Lower lobe of right lung (tissue), 2 donors: ENCODE measurements at regions not wholly inside any gene's neighbourhood (a gene's known extent, or its start where the extent isn't known, plus 50 kb on each side); places are given as distances from the start of the nearest gene placed in this dataset.

Source experiments
- ATAC-seq, 2 donors: fragments of 200-7000 bp; cut with Tn5 transposase; one replicate each; pipeline ENCODE4 v1.9.1; 2020 to 2022; ENCODE audit warnings: mild to moderate bottlenecking in 2 of 2, moderate library complexity in 2 of 2
- DNase-seq: peaks from one replicate; pipeline ENCODE4 v3.0.0-alpha.2; 2020
- H3K27ac ChIP-seq: fragments of 200-600 bp; one replicate; pipeline ENCODE4 v1.8.0; 2022
- H3K27me3 ChIP-seq: fragments of 200-600 bp; one replicate; pipeline ENCODE4 v1.8.0; 2022; ENCODE audit warnings: low read depth
- H3K36me3 ChIP-seq: fragments of 200-600 bp; one replicate; pipeline ENCODE4 v1.8.0; 2022; ENCODE audit warnings: mild to moderate bottlenecking
- H3K4me1 ChIP-seq: fragments of 200-600 bp; one replicate; pipeline ENCODE4 v1.8.0; 2022
- H3K4me3 ChIP-seq: fragments of 200-600 bp; one replicate; pipeline ENCODE4 v1.8.0; 2022; ENCODE audit warnings: mild to moderate bottlenecking
- H3K9me3 ChIP-seq: fragments of 200-600 bp; one replicate; pipeline ENCODE4 v1.8.0; 2022
- intact Hi-C: fragments of 100-400 bp; cut with DNase I; formaldehyde crosslinking; loops from one replicate; pipeline ENCODE4 v1.11.0; 2022
- TF ChIP-seq, protein P1 (sequence below): fragments of 200-600 bp; IDR thresholded peaks from one replicate; pipeline ENCODE4 v1.8.0; 2022; ENCODE audit warnings: antibody characterized with exemption, mild to moderate bottlenecking
- donor health status: DM: no; HTN: yes; CAD: no; lungs with severe emphysema.

DNA sequence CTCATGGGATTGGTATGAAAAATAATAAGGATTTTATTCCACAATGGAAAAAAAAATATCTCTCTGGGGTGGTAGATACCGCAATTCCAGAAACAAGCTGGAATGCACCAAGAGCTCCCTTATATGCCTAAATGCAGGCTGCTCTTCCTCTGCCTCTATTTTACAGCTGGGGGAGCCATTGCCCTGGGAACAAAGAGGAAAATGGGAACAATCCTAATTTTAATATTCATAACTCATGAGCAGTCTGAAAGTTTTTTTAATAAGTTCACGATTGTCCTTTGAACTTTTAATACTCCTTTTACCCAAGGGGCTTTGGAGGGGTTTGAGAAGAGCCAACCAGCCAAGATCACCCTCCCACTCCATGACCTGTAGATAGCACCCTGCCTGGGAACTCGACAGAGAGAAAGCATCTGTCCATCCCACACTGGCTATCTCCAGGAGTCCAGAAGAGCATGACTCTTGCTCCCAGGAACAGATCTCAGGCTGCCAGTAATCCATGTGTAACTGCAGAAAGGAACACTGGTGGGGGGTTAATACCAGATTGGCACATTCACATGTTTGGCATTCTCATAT lies 74.7 kb downstream of the CD83 start:
- intact Hi-C loops, result no loop called here
- ATAC-seq, result no peak
- no peaks in the 10 kb centered on the region for H3K27me3 ChIP-seq
- no peaks in the 10 kb centered on the region for H3K9me3 ChIP-seq
- no peaks in the 10 kb centered on the region for H3K36me3 ChIP-seq
- DNase-seq, result no peak
- no peaks in the 10 kb centered on the region for H3K4me1 ChIP-seq
- no peak overlapping the region for H3K4me3 ChIP-seq
- TF ChIP-seq, protein P1, sequence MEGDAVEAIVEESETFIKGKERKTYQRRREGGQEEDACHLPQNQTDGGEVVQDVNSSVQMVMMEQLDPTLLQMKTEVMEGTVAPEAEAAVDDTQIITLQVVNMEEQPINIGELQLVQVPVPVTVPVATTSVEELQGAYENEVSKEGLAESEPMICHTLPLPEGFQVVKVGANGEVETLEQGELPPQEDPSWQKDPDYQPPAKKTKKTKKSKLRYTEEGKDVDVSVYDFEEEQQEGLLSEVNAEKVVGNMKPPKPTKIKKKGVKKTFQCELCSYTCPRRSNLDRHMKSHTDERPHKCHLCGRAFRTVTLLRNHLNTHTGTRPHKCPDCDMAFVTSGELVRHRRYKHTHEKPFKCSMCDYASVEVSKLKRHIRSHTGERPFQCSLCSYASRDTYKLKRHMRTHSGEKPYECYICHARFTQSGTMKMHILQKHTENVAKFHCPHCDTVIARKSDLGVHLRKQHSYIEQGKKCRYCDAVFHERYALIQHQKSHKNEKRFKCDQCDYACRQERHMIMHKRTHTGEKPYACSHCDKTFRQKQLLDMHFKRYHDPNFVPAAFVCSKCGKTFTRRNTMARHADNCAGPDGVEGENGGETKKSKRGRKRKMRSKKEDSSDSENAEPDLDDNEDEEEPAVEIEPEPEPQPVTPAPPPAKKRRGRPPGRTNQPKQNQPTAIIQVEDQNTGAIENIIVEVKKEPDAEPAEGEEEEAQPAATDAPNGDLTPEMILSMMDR, result no peak
- no peak overlapping the region for H3K27ac ChIP-seq

DNA sequence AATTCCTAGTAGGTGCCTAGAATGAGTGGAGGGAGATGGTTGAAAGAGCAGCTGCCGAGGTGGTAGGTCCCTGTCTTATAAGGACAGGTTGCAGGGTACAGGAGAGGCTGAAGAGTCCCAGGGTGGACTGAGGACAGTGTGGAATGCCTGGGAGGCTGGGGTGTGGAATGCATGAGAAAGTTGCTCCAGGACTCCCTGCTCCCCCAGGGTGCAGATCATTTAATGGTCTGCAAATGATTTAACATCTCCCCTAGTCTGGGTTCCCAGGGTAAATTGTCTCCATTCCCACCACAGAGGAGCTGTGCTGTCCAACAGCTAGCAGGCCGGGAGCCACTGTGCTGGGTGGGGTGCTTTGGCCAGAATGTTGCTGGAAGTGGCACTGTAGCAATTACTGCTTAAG lies 76.0 kb downstream of the CD83 start:
- no peak for DNase-seq
- Histone ChIP-seq H3K27ac (no peak overlapping the region), H3K9me3 (no peaks in the 10 kb centered on the region), H3K4me3 (no peak overlapping the region), H3K4me1 (no peaks in the 10 kb centered on the region), H3K27me3 (no peaks in the 10 kb centered on the region), H3K36me3 (no peaks in the 10 kb centered on the region)
- intact Hi-C loops, result no loop called here
- TF ChIP-seq, protein P1, result no peak
- ATAC-seq, result no peak

DNA sequence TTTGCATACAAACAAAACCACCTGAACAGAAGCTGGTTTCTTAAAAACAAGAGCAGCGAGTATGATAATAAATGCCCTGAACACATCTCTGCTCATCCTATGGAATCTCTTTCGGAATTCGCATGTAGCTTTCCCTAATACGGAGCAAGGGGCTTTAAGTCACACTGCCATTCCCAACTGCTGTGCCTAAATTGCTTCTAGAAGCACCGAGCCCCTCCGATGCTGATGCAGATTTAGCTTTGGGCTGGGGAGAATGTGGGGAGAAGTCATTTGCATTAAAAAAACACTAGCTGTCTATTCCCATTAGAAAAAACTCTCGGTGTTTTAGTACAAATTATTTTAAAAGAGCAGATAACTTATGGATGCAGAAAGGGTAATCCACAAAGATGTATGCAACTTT lies 76.9 kb downstream of the CD83 start:
- TF ChIP-seq, protein P1, result no peak
- ATAC-seq, result no peak
- Histone ChIP-seq H3K27me3 (no peaks in the 10 kb centered on the region), H3K27ac (no peak overlapping the region), H3K4me3 (no peak overlapping the region), H3K36me3 (no peaks in the 10 kb centered on the region), H3K9me3 (no peaks in the 10 kb centered on the region), H3K4me1 (no peaks in the 10 kb centered on the region)
- no peak for DNase-seq
- intact Hi-C loops, result no loop called here

DNA sequence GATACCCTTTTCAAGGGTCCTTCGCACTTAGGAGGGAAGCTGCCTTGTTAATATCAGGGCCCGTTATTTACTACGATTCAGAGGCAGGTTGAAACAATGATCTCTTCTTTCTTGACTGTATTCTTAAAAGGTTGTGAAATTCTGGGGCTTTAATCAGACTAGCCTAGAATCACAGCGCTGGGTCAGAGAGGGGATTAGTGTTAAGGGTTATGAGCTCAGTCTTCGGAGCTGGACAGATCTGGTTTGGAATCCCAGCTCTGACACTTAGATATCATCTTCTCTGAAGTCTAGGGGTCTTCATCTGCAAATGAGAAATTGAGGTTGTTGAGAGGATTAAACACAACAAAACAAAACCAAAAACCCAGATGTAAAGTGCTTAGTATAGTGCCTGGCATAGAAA lies 77.4 kb downstream of the CD83 start:
- no peaks in the 10 kb centered on the region for H3K36me3 ChIP-seq
- no peaks in the 10 kb centered on the region for H3K9me3 ChIP-seq
- no peaks in the 10 kb centered on the region for H3K4me1 ChIP-seq
- TF ChIP-seq, protein P1, result no peak
- intact Hi-C loops, result no loop called here
- DNase-seq (no peak), ATAC-seq (no peak)
- H3K27ac ChIP-seq, result no peak overlapping the region
- no peaks in the 10 kb centered on the region for H3K27me3 ChIP-seq
- no peak overlapping the region for H3K4me3 ChIP-seq

DNA sequence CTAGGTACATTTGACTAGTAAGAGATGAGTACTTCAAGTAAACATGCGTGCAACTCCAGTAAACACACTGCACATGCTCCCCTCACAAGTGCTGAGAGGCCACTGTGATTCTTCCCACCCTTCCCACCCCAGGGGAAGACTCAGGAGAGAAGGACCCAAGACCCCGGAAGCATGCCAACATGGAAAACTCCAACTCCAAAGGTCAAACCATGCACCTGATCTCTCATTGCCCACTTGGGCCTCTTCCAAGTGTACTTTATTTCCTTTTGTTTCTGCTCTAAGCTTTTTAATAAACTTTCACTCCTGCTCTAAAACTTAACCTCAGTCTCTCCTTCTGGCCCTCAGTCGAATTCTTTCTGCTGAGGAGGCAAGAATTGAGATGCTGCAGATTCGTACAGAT lies 78.5 kb downstream of the CD83 start:
- intact Hi-C loops, result no loop called here
- H3K4me3 ChIP-seq, result no peak overlapping the region
- no peaks in the 10 kb centered on the region for H3K4me1 ChIP-seq
- H3K36me3 ChIP-seq, result no peaks in the 10 kb centered on the region
- H3K9me3 ChIP-seq, result no peaks in the 10 kb centered on the region
- H3K27ac ChIP-seq, result no peak overlapping the region
- no peaks in the 10 kb centered on the region for H3K27me3 ChIP-seq
- TF ChIP-seq, protein P1, result no peak
- ATAC-seq (no peak), DNase-seq (no peak)

DNA sequence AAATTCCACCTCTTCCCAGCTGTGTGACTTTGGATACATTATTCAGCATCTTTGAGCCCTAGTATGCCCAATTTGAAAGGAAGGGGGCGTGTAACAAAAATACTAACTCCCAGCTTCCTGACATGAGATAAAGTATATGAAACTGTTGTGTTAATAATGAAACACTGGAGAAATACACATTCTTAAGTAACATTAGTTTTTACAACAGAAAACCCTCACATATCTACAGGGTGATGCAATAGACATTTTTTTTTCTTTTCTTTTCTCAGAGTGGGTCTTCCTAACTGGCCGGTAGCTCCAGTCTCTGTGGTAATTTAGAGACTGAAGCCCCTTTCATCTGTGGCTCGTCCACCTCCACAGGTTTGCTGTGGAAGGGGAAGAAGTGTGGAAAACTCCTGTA lies 79.5 kb downstream of the CD83 start:
- TF ChIP-seq, protein P1, result no peak
- Histone ChIP-seq H3K36me3 (no peaks in the 10 kb centered on the region), H3K27ac (no peak overlapping the region), H3K9me3 (no peaks in the 10 kb centered on the region), H3K27me3 (no peaks in the 10 kb centered on the region), H3K4me3 (no peak overlapping the region), H3K4me1 (no peaks in the 10 kb centered on the region)
- DNase-seq (no peak), ATAC-seq (no peak)
- intact Hi-C loops, result no loop called here
